HG03571 (cell line): ENCODE measurements at regions not wholly inside any gene's neighbourhood (a gene's known extent, or its start where the extent isn't known, plus 50 kb on each side); places are given as distances from the start of the nearest gene placed in this dataset.

Source experiments
- ATAC-seq: cut with Tn5 transposase; IDR thresholded peaks from one replicate; pipeline ENCODE4 v1.9.1; 2021; ENCODE audit not compliant: unreplicated experiment

GRCh38 chr11:19407677-19408270 lies 167.0 kb upstream of the E2F8 start:
- no peak for ATAC-seq

- ATAC-seq = no peak
Measured at GRCh38 chr11:19405966-19406365, 165.2 kb upstream of the E2F8 start.

GRCh38 chr11:19404787-19405186 lies 164.0 kb upstream of the E2F8 start:
- no peak for ATAC-seq

GRCh38 chr11:19403196-19403895 lies 162.6 kb upstream of the E2F8 start:
- no peak for ATAC-seq

DNA sequence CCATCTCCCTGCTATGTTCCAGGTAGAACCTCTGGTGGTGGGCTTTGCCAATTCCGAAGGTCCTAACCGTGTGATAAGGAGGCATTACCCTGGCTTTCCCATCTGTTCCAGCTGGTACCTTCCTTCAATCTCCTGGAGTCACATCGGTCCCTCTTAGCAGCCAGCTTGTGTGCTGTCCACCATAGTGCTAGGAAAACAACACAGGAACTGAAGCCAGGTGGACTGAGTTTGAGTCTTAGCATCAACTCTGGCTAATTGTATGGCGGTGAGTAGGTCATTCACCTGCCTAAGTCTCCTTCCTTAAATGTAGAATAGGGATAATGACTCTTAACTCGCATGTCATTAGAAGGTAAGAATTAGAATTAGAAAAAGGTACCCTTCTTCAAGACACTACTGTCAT lies 159.6 kb upstream of the E2F8 start:
- ATAC-seq = no peak

DNA sequence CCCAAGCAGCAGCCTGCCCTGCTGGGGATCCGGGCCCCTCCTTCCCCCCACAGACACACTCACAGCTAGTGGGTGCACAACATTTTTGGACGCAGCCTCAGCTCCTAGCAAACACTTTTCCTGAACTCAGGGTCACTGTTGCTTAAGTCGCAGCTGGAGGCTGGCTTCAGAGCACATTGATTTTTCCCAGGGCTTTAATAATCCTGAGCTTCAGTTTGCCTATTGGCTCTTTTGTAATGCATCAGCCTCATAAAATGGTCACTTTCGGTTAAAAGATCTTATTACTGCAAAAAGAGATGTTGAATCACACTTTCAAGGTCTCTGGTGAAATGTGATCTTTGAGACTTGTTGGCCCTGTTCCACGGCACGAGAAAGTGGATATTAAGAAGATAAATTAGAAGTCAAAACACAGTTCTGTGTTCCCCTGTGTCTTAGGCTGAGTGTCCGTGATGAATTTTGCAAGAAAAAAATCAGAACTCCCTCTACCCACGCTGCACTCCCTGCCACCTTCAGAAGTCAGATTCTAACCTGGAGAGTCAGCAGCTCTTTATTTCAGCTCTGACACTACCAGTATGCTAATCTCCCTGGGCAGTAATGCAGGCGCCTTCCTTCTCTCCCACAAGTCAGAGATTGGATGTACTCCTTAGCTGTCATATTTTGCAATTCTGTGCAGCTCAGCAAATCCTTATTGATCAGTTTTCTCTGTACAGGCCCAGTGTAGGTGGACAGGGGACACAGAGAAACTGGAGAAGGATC lies 158.2 kb upstream of the E2F8 start:
- ATAC-seq = no peak

- no peak for ATAC-seq
Measured at GRCh38 chr11:19398273-19398672, 157.5 kb upstream of the E2F8 start.

DNA sequence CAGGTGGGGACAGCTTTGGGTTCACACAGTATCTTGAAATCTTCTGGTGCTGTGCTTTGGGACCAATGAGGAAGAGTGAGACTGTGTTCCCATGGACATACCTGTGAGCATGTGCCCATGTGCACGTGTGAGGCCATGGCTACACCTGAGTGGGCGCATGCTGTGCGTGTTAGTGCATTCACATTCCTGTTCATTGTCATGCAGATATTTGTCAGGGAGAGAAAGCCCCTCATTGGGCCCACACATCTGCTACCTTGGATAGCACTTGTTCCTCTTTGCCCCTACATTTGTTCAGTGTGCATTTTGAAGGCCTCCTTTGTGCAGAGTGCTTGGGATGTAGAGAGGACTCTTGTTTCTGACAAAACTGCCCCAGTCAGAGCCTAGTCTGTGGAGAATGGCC lies 154.3 kb upstream of the E2F8 start:
- ATAC-seq = no peak

- ATAC-seq = peak; percentile 69
Measured at GRCh38 chr11:19394525-19395016, 153.8 kb upstream of the E2F8 start.

- no peak for ATAC-seq
Measured at GRCh38 chr11:19393941-19394340, 153.2 kb upstream of the E2F8 start.

GRCh38 chr11:19392847-19393518 lies 152.2 kb upstream of the E2F8 start:
- no peak for ATAC-seq

GRCh38 chr11:19392321-19392720 lies 151.6 kb upstream of the E2F8 start:
- no peak for ATAC-seq

GRCh38 chr11:19391652-19392051 lies 150.9 kb upstream of the E2F8 start:
- ATAC-seq = no peak

GRCh38 chr11:19391026-19391425 lies 150.3 kb upstream of the E2F8 start:
- no peak for ATAC-seq

DNA sequence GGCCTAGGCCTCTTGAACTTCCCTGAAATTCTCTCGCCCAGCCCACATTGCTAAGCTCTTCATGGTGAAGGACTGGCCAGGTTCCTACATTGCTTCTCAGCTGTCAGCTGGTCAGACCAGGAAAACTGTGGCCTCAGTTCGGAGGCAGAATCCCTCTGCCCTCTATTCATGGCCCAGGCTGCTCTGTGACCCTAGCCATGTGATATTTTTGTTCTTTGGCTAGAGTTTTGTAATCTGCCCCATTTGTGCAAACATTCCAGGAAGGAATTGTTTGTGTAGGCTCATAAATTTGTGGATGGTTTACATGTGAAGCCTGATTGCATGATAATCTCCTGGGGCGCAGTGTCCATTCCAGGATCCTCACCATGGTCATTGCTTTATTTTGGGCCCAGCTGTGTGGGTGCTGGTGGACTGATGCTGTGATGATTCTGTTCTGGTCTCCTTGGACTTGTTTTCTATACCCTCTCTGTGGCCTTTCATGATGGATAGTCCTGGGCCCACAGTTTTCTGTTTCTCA lies 149.1 kb upstream of the E2F8 start:
- ATAC-seq = no peak

DNA sequence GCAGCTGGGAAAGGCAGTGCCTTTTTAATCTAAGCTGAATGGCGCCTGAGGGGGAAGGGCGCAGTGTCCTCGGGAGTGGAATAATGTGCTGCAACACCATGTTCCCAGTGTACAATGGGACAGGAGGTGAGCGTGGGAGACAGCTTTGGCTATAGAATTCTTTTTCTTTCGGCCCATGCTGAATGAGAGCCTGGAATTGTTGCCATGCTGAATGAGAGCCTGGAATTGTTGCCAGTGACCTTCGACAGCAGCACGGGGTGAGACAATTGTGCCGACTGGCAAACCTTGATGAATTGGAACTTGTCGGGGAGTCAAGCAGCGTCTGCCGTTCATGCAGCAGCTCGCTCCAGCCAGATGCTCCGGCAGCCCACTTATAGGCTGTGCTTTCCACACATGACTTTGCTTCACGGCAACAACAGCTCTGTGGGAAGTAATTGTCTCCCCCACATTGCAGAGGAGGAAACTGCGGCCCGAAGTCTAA lies 141.4 kb upstream of the E2F8 start:
- ATAC-seq = no peak

- no peak for ATAC-seq
Measured at GRCh38 chr11:19380375-19380774, 139.6 kb upstream of the E2F8 start.

- ATAC-seq = no peak
Measured at GRCh38 chr11:19379465-19379864, 138.7 kb upstream of the E2F8 start.

GRCh38 chr11:19378814-19379213 lies 138.1 kb upstream of the E2F8 start:
- ATAC-seq = no peak

DNA sequence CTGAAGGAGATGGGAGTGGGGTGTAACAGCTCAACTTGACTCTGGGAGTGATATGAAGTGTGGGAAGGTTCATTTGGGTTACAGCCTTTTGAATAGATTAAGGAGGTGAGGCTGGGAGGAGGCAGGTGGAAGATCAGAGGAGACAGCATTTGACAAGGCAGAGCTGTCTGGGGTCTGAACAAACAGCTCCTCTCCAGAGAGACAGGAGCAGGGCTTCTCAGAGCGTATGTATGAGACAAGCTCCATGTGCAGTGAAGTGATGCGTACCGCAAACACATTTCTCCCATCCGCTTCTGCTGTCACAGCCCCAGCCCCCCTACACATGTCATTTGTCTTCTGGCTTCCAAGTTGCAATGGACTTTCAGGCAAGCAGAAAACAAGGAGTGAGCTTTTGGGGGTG lies 137.1 kb upstream of the E2F8 start:
- no peak for ATAC-seq

- no peak for ATAC-seq
Measured at GRCh38 chr11:19375440-19375839, 134.7 kb upstream of the E2F8 start.
